Ishikawa (cell line): ENCODE measurements at regions not wholly inside any gene's neighbourhood (a gene's known extent, or its start where the extent isn't known, plus 50 kb on each side); places are given as distances from the start of the nearest gene placed in this dataset.

Experiments used
- RAD21 ChIP-seq: IDR thresholded peaks from 2 replicates; pipeline ENCODE4 v1.6.1; 2012; ENCODE audit warnings: low read depth
- USF1 ChIP-seq: IDR thresholded peaks from 2 replicates; pipeline ENCODE4 v1.6.1; 2012
- YY1 ChIP-seq: IDR thresholded peaks from 2 replicates; pipeline ENCODE4 v1.6.1; 2012; ENCODE audit warnings: low read depth

GRCh38 chr6:156720691-156721685 is 56.2 kb upstream of the ARID1B start:
- TF ChIP-seq USF1 (no peak), RAD21 (no peak), YY1 (no peak)
